ENCODE measurements at regions not wholly inside any gene's neighbourhood (a gene's known extent, or its start where the extent isn't known, plus 50 kb on each side); places are given as distances from the start of the nearest gene placed in this dataset.
"Not testable (repeated sequence)": the region's sequence is repeated elsewhere in the genome, so short reads cannot be mapped to it uniquely, and the experiment has no call there.

DNA sequence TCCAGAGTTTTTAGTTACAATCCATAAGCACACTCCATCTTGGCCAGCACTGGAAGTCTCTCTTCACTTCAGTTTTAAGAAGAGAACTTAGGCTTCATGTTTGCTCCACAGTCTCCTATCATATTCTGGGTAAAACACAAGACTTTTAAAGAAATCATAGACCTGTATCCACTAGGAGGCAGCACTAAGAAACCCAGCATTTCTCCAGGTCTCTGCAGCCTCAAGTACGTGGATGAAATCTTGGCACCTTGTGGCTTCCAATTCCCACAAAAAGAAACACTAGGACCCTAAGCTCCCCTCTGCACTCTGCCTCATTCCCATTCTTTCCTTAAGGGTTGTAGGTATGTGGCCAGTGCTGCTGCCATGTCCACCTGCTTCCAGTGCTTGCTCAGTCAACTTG lies 367.3 kb upstream of the CASK start:
- no peak overlapping the region for H3K4me2 ChIP-seq (ENCODE audit: low read length)
- Mint-ChIP-seq H3K36me3 (ENCODE audit: low read depth, unreplicated experiment) (no peaks in the 10 kb centered on the region), H3K4me1 (ENCODE audit: low read depth, unreplicated experiment) (peaks cover 2% of the 10 kb centered on the region), H3K4me3 (ENCODE audit: unreplicated experiment) (no peak overlapping the region), H3K27me3 (ENCODE audit: low read depth, unreplicated experiment) (no peaks in the 10 kb centered on the region), H3K27ac (ENCODE audit: unreplicated experiment) (no peak overlapping the region), H3K9me3 (ENCODE audit: unreplicated experiment) (no peaks in the 10 kb centered on the region)
- H3K4me3 ChIP-seq (ENCODE audit: insufficient read depth, low read depth, low read length), result no peak overlapping the region
- no peaks in the 10 kb centered on the region for H3K79me2 ChIP-seq (ENCODE audit: insufficient read depth, low read length)
- no peaks in the 10 kb centered on the region for H3K27me3 ChIP-seq (ENCODE audit: insufficient read depth, low read length)
- H3K36me3 ChIP-seq (ENCODE audit: insufficient read depth, low read length), result no peaks in the 10 kb centered on the region
- no peak for DNase-seq (ENCODE audit: low read depth)
- H3K9me3 ChIP-seq (ENCODE audit: insufficient read depth, low read depth, low read length), result no peaks in the 10 kb centered on the region
- H3K4me1 ChIP-seq (ENCODE audit: insufficient read depth, low read length), result no peaks in the 10 kb centered on the region
- H4K20me1 ChIP-seq (ENCODE audit: insufficient read depth, low read length), result no peaks in the 10 kb centered on the region
- no peak overlapping the region for H3K27ac ChIP-seq (ENCODE audit: low read depth, low read length)
- no peak for TF ChIP-seq EZH2 (IDR thresholded peaks at IDR 0.05; ENCODE audit: insufficient read depth, low read length)
- TF ChIP-seq, protein P1, sequence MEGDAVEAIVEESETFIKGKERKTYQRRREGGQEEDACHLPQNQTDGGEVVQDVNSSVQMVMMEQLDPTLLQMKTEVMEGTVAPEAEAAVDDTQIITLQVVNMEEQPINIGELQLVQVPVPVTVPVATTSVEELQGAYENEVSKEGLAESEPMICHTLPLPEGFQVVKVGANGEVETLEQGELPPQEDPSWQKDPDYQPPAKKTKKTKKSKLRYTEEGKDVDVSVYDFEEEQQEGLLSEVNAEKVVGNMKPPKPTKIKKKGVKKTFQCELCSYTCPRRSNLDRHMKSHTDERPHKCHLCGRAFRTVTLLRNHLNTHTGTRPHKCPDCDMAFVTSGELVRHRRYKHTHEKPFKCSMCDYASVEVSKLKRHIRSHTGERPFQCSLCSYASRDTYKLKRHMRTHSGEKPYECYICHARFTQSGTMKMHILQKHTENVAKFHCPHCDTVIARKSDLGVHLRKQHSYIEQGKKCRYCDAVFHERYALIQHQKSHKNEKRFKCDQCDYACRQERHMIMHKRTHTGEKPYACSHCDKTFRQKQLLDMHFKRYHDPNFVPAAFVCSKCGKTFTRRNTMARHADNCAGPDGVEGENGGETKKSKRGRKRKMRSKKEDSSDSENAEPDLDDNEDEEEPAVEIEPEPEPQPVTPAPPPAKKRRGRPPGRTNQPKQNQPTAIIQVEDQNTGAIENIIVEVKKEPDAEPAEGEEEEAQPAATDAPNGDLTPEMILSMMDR (IDR thresholded peaks at IDR 0.05; ENCODE audit: insufficient read depth, low read depth, low read length), result peak; percentile 7
- FAIRE-seq, result peak; percentile 83
- no peak overlapping the region for H3K9ac ChIP-seq (ENCODE audit: low read length)
- H2AFZ ChIP-seq (ENCODE audit: low read depth, low read length), result no peak overlapping the region

GRCh38 chrX:42289492-42290385 lies 366.4 kb upstream of the CASK start:
- Mint-ChIP-seq H3K4me1 (ENCODE audit: low read depth, unreplicated experiment) (peaks cover 2% of the 10 kb centered on the region), H3K9me3 (ENCODE audit: unreplicated experiment) (no peaks in the 10 kb centered on the region), H3K4me3 (ENCODE audit: unreplicated experiment) (no peak overlapping the region), H3K27ac (ENCODE audit: unreplicated experiment) (no peak overlapping the region), H3K36me3 (ENCODE audit: low read depth, unreplicated experiment) (no peaks in the 10 kb centered on the region), H3K27me3 (ENCODE audit: low read depth, unreplicated experiment) (no peaks in the 10 kb centered on the region)
- Histone ChIP-seq H3K79me2 (ENCODE audit: insufficient read depth, low read length) (no peaks in the 10 kb centered on the region), H3K27me3 (ENCODE audit: insufficient read depth, low read length) (no peaks in the 10 kb centered on the region), H3K9ac (ENCODE audit: low read length) (no peak overlapping the region), H3K36me3 (ENCODE audit: insufficient read depth, low read length) (no peaks in the 10 kb centered on the region), H3K4me3 (ENCODE audit: insufficient read depth, low read depth, low read length) (no peak overlapping the region), H3K9me3 (ENCODE audit: insufficient read depth, low read depth, low read length) (no peaks in the 10 kb centered on the region), H3K4me2 (ENCODE audit: low read length) (no peak overlapping the region), H3K4me1 (ENCODE audit: insufficient read depth, low read length) (no peaks in the 10 kb centered on the region), H3K27ac (ENCODE audit: low read depth, low read length) (no peak overlapping the region), H4K20me1 (ENCODE audit: insufficient read depth, low read length) (no peaks in the 10 kb centered on the region), H2AFZ (ENCODE audit: low read depth, low read length) (no peak overlapping the region)
- no peak for TF ChIP-seq EZH2 (IDR thresholded peaks at IDR 0.05; ENCODE audit: insufficient read depth, low read length)
- TF ChIP-seq, protein P1 (IDR thresholded peaks at IDR 0.05; ENCODE audit: insufficient read depth, low read depth, low read length), result no peak
- DNase-seq (ENCODE audit: low read depth) (no peak), FAIRE-seq (peak; percentile 64)

- not testable (repeated sequence) for H3K27me3 ChIP-seq (ENCODE audit: insufficient read depth, low read length); H4K20me1 ChIP-seq (ENCODE audit: insufficient read depth, low read length); H3K79me2 ChIP-seq (ENCODE audit: insufficient read depth, low read length); FAIRE-seq; H3K4me1 Mint-ChIP-seq (ENCODE audit: low read depth, unreplicated experiment); H3K27ac ChIP-seq (ENCODE audit: low read depth, low read length); H3K4me1 ChIP-seq (ENCODE audit: insufficient read depth, low read length); H3K4me3 ChIP-seq (ENCODE audit: insufficient read depth, low read depth, low read length); H3K9me3 ChIP-seq (ENCODE audit: insufficient read depth, low read depth, low read length); H3K4me3 Mint-ChIP-seq (ENCODE audit: unreplicated experiment); H3K4me2 ChIP-seq (ENCODE audit: low read length); DNase-seq (ENCODE audit: low read depth); H3K9me3 Mint-ChIP-seq (ENCODE audit: unreplicated experiment); H3K27me3 Mint-ChIP-seq (ENCODE audit: low read depth, unreplicated experiment); H3K9ac ChIP-seq (ENCODE audit: low read length); H3K27ac Mint-ChIP-seq (ENCODE audit: unreplicated experiment); H3K36me3 Mint-ChIP-seq (ENCODE audit: low read depth, unreplicated experiment); H2AFZ ChIP-seq (ENCODE audit: low read depth, low read length); H3K36me3 ChIP-seq (ENCODE audit: insufficient read depth, low read length)
Measured at GRCh38 chrX:42285681-42286080, 362.3 kb upstream of the CASK start.
